ENCODE measurements at regions not wholly inside any gene's neighbourhood (a gene's known extent, or its start where the extent isn't known, plus 50 kb on each side); places are given as distances from the start of the nearest gene placed in this dataset.
"Not testable (repeated sequence)": the region's sequence is repeated elsewhere in the genome, so short reads cannot be mapped to it uniquely, and the experiment has no call there.

DNA sequence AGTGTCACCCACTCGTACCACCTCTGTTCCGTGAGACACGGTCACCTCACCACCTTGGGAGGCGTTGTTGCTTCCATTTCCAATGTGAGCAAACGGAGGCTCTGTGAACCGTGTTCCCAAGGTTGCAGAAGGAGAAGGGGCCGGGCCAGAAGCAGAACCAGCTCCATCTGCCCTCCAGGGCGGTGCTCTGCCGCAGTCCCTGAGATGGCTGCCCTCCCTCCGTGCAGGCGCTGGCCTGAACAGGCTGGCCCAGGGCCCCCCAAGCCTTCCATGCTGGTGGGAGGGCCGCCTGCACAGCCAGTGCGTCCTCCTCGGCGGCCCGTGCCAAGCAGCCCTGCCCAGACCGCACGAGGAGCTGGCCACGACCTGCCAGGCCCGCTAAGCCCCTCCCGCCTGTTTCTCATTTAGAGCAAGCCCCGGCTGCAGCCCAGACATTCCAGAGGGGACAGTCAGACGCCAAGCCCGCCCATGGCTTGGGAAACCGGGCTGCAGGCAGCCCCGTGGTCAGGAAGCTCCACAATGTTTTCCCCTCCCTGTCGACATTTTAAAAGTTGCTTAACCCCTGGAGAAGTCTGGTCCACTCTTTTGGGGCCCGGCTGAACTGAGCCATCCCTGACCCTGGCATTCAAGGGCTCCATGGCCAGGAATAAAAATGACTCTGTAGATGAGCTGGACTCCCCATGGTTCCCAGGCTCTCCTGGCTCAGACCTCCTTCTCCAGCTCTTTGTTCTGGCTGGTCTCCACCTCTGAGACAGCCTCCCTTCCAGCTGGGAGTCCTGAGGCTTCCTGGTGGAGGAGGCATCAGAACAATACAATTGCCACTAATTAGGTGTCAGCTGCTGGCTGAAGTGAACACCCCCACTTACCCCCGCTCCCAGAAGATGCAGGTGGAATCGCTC, 236.0 kb downstream of the BCL11B start:
- peaks cover 15 to 32% (median 25%) of the 10 kb centered on the region in 11 experiments; a peak in 20 of 22 replicates for H3K9me3 ChIP-seq (replicated peaks in 1 of 11)
- peaks cover 61 to 63% (median 62%) of the 10 kb centered on the region in 10 experiments for H3K4me1 ChIP-seq
- H3K9ac ChIP-seq: peak overlapping the region; percentile 8 to 70 (median 54); a peak in 19 of 22 replicates
- peak overlapping the region in 10 of 11 experiments; percentile 44 to 84 (median 69); a peak in 19 of 22 replicates for H3K27ac ChIP-seq
- no peaks in the 10 kb centered on the region for H4K20me1 ChIP-seq
- no peak for TF ChIP-seq Cebpa-rat (IDR thresholded peaks at IDR 0.05)
- peak overlapping the region; percentile 4 to 56 (median 44); a peak in 17 of 20 replicates for H3K4me3 ChIP-seq
- no peaks in the 10 kb centered on the region for H3K27me3 ChIP-seq
- H3K4me2 ChIP-seq: peak overlapping the region; percentile 87 to 99 (median 92)
- no peaks in the 10 kb centered on the region for H3K36me3 ChIP-seq

DNA sequence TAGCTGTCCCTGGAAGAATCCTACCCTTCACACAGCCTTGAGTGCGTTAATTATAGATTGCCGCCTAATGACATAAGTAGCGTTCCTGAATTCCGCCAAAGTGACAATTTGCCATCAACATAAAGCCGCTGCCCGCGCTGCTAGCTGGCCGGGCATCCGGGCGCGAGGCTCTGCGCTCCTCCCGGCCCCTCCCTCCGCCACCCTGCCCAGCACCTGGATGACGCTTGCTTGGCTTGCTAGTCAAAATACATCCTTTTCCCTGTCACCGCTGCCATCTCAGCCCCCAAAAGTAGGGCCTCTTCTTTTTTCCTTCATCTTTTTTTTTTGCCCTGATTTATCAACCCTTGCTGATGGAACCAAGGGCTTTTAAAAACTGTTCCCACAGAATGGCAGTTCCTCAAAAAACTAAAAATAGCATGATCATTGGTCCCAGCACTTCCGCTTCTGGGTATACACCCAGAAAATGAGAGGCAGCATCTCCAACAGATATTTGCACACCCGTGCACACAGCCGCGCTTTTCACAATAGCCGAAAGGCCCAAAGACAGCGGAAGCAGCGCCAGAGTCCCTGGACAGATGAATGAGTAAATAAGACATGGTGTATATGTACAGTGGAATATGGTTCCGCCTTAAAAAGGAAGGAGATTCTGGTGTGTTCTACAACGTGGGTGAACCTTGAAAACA, 235.2 kb downstream of the BCL11B start:
- no peaks in the 10 kb centered on the region for H3K27me3 ChIP-seq
- TF ChIP-seq Cebpa-rat (IDR thresholded peaks at IDR 0.05): no peak
- peak overlapping the region; percentile 8 to 70 (median 54); a peak in 19 of 22 replicates for H3K9ac ChIP-seq
- H3K27ac ChIP-seq: peak overlapping the region; percentile 36 to 84 (median 68); a peak in 21 of 22 replicates
- peaks cover 66 to 71% (median 70%) of the 10 kb centered on the region in 10 experiments for H3K4me1 ChIP-seq
- H3K9me3 ChIP-seq (replicated peaks in 1 of 11): peaks cover 15 to 32% (median 24%) of the 10 kb centered on the region in 11 experiments; a peak in 20 of 22 replicates
- H4K20me1 ChIP-seq: no peaks in the 10 kb centered on the region
- H3K4me3 ChIP-seq: peak overlapping the region; percentile 4 to 56 (median 44); a peak in 18 of 20 replicates
- H3K36me3 ChIP-seq: no peaks in the 10 kb centered on the region
- peak overlapping the region; percentile 87 to 99 (median 92) for H3K4me2 ChIP-seq

- H3K27ac ChIP-seq: peak overlapping the region; percentile 36 to 84 (median 68); a peak in 18 of 22 replicates
- H3K9me3 ChIP-seq (replicated peaks in 1 of 11): peaks cover 10 to 26% (median 18%) of the 10 kb centered on the region in 11 experiments; a peak in 20 of 22 replicates
- peaks cover 66 to 77% (median 75%) of the 10 kb centered on the region in 10 experiments for H3K4me1 ChIP-seq
- peak overlapping the region; percentile 87 to 99 (median 92) for H3K4me2 ChIP-seq
- H3K27me3 ChIP-seq, H3K36me3 ChIP-seq, H4K20me1 ChIP-seq: not testable (repeated sequence)
- H3K9ac ChIP-seq: peak overlapping the region in 5 of 11 experiments; percentile 60 to 70 (median 66); a peak in 10 of 22 replicates
- H3K4me3 ChIP-seq: peak overlapping the region in 4 of 10 experiments; percentile 23 to 54 (median 38); a peak in 5 of 20 replicates
These were observed 234.7 kb downstream of the BCL11B start for GRCh38 chr14:99037326-99037725.

DNA sequence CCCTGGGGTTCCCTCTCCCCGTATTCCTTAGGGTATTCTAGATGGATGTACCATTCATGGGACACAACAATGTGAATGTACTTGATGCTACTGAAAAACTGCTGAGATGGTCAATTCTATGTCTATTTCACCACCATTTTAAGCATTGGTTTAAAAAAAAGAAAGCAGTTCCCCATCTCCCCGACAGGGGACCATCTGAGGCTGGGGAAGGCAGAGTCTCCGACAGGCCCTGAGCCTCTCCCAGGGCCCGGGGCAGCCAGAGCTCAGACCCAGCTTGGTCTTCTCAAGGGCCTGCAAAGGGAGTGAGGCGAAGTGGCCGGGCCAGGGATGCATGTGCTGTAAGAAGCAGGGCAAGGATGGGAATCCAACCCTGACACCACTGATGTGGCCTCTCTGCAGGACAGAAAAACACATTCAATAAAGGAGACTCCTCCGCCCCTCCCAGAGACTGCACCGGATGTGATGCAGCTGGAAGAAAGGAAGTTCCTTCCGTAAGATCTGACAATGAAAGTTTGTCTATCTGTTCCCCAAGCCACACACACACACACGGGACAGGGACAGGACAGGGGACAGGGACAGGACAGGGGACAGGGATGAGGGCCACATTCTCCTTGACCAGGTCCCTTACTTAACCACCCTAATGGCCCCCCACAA, 234.1 kb downstream of the BCL11B start:
- H3K4me2 ChIP-seq: peak overlapping the region; percentile 72 to 99 (median 89)
- peaks cover 66 to 82% (median 75%) of the 10 kb centered on the region in 10 experiments for H3K4me1 ChIP-seq

DNA sequence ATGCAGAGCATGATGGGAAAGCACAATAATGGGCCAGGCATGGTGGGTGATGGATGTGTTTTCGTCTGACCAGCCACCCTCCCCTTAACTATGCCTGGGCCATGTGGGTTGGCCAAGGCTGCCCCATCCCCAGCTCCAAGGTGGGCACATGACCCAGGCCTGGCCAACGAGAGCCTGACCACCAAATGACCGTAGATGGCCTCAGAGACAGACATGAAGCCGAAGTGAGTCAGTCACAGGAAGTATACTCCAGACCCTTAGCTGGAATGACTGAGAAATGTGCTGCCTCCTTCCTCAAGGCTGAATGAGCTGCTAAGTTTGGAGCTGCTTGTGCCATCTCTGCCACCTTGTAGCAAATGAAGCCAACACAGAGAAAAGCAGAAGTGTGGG, 233.6 kb downstream of the BCL11B start:
- Histone ChIP-seq H3K27ac (peak overlapping the region in 10 of 11 experiments; percentile 2 to 84 (median 48); a peak in 17 of 22 replicates), H3K9ac (no peak overlapping the region), H3K4me1 (peaks cover 66 to 85% (median 75%) of the 10 kb centered on the region in 10 experiments), H4K20me1 (no peaks in the 10 kb centered on the region), H3K4me2 (peak overlapping the region; percentile 72 to 99 (median 89)), H3K27me3 (no peaks in the 10 kb centered on the region), H3K4me3 (no peak overlapping the region; a peak in 1 of 20 replicates), H3K36me3 (no peaks in the 10 kb centered on the region), H3K9me3 (replicated peaks in 1 of 11) (peaks cover 0 to 15% (median 7%) of the 10 kb centered on the region in 11 experiments; a peak in 16 of 22 replicates)
- TF ChIP-seq Cebpa-rat (IDR thresholded peaks at IDR 0.05): no peak

More for the DNA sequence above, 234.1 kb downstream of the BCL11B start:
- Histone ChIP-seq H3K9me3 (replicated peaks in 1 of 11) (peaks cover 4 to 20% (median 12%) of the 10 kb centered on the region in 11 experiments; a peak in 19 of 22 replicates), H3K9ac (no peak overlapping the region), H4K20me1 (no peaks in the 10 kb centered on the region), H3K27me3 (no peaks in the 10 kb centered on the region), H3K27ac (peak overlapping the region in 10 of 11 experiments; percentile 2 to 84 (median 60); a peak in 17 of 22 replicates), H3K4me3 (no peak overlapping the region; a peak in 1 of 20 replicates), H3K36me3 (no peaks in the 10 kb centered on the region)
- no peak for TF ChIP-seq Cebpa-rat (IDR thresholded peaks at IDR 0.05)

GRCh38 chr14:99039331-99040041, 232.5 kb downstream of the BCL11B start:
- H3K9ac ChIP-seq: no peak overlapping the region
- no peak overlapping the region for H3K4me3 ChIP-seq
- no peaks in the 10 kb centered on the region for H3K27me3 ChIP-seq
- H4K20me1 ChIP-seq: no peaks in the 10 kb centered on the region
- TF ChIP-seq Cebpa-rat (IDR thresholded peaks at IDR 0.05): no peak
- H3K9me3 ChIP-seq (replicated peaks in 1 of 11): peaks cover 0 to 7% (median 0%) of the 10 kb centered on the region in 11 experiments; a peak in 1 of 22 replicates
- H3K36me3 ChIP-seq: no peaks in the 10 kb centered on the region
- peak overlapping the region in 6 of 11 experiments; percentile 1 to 32 (median 26); a peak in 4 of 22 replicates for H3K27ac ChIP-seq
- peak overlapping the region; percentile 72 to 99 (median 87) for H3K4me2 ChIP-seq
- H3K4me1 ChIP-seq: peaks cover 66 to 88% (median 75%) of the 10 kb centered on the region in 10 experiments

GRCh38 chr14:99040052-99040451, 231.9 kb downstream of the BCL11B start:
- Histone ChIP-seq H3K27me3 (no peaks in the 10 kb centered on the region), H3K36me3 (no peaks in the 10 kb centered on the region), H4K20me1 (no peaks in the 10 kb centered on the region), H3K4me1 (peaks cover 62 to 84% (median 72%) of the 10 kb centered on the region in 10 experiments), H3K9ac (no peak overlapping the region), H3K4me3 (no peak overlapping the region), H3K9me3 (replicated peaks in 1 of 11) (peaks cover 0 to 9% (median 0%) of the 10 kb centered on the region in 11 experiments; a peak in 2 of 22 replicates), H3K27ac (no peak overlapping the region), H3K4me2 (peak overlapping the region; percentile 72 to 99 (median 87))
- no peak for TF ChIP-seq Cebpa-rat (IDR thresholded peaks at IDR 0.05)

Data from BLaER1 treated with 17β-estradiol and CSF1 and Interleukin-3, amounts not matched to agents 10 nM and 100 nM (cell line).